Spleen (tissue), 7 donors: ENCODE measurements at regions not wholly inside any gene's neighbourhood (a gene's known extent, or its start where the extent isn't known, plus 50 kb on each side); places are given as distances from the start of the nearest gene placed in this dataset.

Source experiments
- POLR2AphosphoS5 ChIP-seq, 3 donors: sonication (generic); formaldehyde crosslinking; IDR thresholded peaks; one replicate each; pipeline ENCODE4 v1.5.1; 2017; ENCODE audit warnings: antibody characterized with exemption in 3 of 3
- TF ChIP-seq, protein P1 (sequence below), 11 experiments: fragments of 200-600 bp in 7 of 11; fragments of 450-650 bp in 4 of 11; sonication (generic) in 4 of 11; IDR thresholded peaks in 8 of 11; conservative IDR thresholded peaks in 3 of 11; 1 replicate in 7 of 11; 2 replicates in 4 of 11; pipeline versions ENCODE4 v1.4.0 to v1.8.0; 2016 to 2021; ENCODE audit warnings: antibody characterized with exemption in 11 of 11, inconsistent platforms in 4 of 11, mild to moderate bottlenecking in 1 of 11
- donor health status: DM: no; HTN: no; CAD: no; lungs with moderate emphysema.
- donor health status: DM: no; HTN: no; CAD: no.
- donor health status: DM: no; HTN: no; CAD: no.

DNA sequence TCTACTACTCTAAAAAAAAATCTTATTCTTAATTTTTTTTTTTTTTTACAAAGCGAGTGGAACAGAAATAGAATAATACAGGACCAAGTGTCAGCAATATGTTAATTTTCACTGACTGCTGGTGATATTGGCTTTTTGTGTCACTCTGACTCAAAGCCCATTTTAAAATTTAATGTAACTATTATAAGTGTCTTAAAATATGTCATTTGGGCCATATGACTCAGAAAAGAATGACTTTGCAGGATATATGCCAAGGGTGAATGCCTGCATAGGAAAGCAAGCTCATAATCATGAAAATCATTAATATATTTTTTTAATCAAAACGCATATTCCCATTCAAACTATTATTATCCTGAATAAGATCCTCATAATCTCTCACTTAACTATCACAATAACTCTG is 149.2 kb downstream of the GNAT3 start:
- TF ChIP-seq, protein P1, sequence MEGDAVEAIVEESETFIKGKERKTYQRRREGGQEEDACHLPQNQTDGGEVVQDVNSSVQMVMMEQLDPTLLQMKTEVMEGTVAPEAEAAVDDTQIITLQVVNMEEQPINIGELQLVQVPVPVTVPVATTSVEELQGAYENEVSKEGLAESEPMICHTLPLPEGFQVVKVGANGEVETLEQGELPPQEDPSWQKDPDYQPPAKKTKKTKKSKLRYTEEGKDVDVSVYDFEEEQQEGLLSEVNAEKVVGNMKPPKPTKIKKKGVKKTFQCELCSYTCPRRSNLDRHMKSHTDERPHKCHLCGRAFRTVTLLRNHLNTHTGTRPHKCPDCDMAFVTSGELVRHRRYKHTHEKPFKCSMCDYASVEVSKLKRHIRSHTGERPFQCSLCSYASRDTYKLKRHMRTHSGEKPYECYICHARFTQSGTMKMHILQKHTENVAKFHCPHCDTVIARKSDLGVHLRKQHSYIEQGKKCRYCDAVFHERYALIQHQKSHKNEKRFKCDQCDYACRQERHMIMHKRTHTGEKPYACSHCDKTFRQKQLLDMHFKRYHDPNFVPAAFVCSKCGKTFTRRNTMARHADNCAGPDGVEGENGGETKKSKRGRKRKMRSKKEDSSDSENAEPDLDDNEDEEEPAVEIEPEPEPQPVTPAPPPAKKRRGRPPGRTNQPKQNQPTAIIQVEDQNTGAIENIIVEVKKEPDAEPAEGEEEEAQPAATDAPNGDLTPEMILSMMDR (IDR thresholded peaks at IDR 0.05 in 8 of 11, conservative IDR thresholded peaks at IDR 0.05 in 3 of 11): no peak
- no peak for TF ChIP-seq POLR2AphosphoS5 (IDR thresholded peaks at IDR 0.05)
